HG02943 (cell line): ENCODE measurements at regions not wholly inside any gene's neighbourhood (a gene's known extent, or its start where the extent isn't known, plus 50 kb on each side); places are given as distances from the start of the nearest gene placed in this dataset.
"Not testable (repeated sequence)": the region's sequence is repeated elsewhere in the genome, so short reads cannot be mapped to it uniquely, and the experiment has no call there.

Experiments
- ATAC-seq: cut with Tn5 transposase; IDR thresholded peaks from one replicate; pipeline ENCODE4 v1.9.1; 2021; ENCODE audit warnings: mild to moderate bottlenecking, low read depth, moderate library complexity; ENCODE audit not compliant: unreplicated experiment

DNA sequence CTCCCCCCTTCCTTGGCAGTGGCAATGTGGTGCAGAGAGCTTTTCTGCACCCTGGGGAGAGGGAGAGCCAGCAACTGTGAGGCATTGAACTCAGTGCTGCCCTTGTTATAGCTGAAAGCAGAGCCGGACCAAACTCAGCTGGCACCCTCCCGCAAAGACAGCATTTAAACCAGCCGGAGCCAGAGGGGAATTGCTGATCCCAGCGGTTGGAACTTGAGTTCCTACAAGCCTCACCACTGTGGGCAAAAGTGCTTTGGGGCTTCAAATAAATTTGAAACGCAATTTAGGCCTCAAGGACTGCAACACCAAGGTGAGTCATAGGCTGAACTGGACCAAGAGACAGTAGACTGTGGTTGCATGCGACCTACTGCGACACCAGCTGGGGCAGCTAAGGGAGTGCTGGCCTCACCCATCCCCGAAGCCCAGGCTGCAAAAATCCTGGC lies 207.6 kb upstream of the CDKN2B start:
- ATAC-seq: no peak

DNA sequence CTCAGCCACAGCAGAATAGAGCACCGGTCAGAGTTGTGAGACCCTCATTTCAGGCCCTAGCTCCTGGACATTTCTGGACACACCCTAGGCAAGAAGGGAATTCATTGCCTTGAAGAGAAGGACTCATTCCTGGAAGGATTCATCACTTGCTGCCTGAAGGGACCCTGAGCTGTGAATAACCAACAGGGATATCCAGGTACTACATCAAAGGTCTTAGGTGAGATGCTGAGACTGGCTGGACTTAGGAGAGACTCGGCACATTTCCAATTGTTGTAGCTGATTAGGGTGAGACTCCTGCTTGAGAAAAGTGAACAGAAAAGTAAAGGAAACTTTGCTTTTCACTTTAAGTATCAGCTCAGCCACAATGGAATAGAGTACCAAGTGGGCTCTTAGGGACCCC lies 208.1 kb upstream of the CDKN2B start:
- no peak for ATAC-seq

DNA sequence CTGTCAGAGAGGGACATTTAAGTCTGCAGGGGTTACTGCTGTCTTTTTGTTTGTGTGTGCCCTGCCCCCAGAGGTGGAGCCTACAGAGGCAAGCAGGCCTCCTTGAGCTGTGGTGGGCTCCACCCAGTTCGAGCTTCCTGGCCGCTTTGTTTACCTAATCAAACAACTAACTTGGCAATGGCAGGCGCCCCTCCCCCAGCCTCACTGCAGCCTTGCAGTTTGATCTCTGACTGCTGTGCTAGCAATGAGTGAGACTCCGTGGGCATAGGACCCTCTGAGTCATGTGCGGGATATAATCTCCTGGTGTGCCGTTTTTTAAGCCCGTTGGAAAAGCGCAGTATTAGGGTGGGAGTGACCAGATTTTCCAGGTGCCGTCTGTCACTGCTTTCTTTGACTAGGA lies 216.8 kb upstream of the CDKN2B start:
- not testable (repeated sequence) for ATAC-seq

DNA sequence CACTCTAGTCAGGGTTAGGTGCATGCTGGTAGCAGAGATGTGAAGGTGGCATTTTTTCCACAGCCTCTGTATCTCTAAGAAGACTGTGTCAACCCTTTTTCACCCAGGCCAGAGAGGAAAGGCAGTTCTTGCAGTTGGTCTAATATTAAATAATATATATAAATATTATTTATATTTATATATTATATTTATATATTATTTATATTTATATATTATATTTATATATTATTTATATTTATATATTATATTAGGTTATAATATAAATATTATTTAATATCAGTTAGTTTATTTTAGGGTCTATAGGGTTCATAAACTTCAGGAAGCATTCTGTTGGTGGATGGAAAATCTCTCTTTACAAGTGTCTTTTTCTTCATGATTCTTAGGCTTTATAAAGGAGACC lies 218.6 kb upstream of the DMRTA1 start:
- no peak for ATAC-seq

DNA sequence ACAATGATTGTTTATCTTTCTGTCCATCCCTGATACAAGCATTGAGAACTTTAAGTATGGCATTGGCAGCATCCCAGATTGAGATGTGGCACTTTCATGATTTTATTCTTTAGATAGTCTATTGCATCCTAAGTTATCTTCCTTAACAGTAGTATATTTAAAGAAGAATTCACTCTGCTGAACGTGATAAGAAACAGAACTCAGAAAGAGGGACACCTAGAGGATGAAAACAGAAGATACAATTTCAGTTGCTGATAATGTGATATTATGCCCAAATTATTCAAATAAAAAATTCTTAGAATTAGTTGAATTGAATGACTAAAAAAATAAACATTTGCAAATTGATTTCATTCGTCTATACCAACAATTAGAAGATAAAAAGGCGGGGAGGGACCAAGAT lies 218.1 kb upstream of the DMRTA1 start:
- no peak for ATAC-seq

DNA sequence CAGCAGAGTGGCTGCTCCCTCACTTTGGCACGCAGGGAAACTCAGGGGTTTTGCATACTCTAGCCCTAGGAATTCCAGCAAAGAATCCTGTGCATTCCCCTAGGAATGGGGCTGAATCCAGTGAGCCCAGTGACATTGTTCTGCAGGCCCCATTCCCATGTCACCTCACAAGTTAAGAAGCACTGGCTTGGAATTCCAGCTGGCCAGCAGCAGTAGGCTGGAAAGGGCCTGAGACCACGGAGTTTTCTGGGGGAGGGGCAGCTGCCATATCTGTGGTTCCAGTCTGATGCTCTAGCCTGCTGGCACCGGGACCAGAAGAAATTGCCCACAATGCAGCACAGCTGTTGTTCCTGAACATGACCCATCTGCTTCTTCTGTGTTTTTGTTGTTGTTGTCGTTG lies 217.6 kb upstream of the DMRTA1 start:
- no peak for ATAC-seq

DNA sequence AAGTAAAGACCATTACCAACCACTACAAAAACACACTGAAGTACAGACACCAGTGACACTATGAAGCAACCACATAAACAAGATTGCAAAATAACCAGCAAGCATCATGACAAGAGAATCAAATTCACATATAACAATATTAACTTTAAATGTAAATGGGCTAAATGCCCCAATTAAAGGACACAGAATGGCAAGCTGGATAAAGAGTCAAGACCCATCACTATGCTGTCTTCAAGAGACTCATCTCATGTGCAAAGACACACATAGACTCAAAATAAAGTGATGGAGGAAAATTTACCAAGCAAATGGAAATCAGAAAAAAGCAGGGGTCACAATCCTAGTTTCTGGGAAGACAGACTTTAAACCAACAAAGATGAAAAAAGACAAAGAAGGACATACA lies 215.3 kb upstream of the DMRTA1 start:
- not testable (repeated sequence) for ATAC-seq

DNA sequence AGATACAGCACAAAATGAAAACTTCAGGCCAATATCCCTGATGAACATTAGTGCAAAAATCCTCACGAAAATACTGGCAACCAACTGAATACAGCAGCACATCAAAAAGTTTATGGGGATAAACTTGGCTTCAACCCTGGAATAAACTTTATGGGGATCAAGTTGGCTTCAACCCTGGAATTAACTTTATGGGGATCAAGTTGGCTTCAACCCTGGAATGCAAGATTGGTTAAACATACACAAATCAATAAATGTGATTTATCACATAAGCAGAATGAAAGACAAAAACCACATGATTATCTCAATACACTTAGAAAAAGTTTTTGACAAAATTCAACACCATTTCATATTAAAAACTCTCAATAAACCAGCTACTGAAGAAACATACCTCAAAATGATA lies 213.7 kb upstream of the DMRTA1 start:
- ATAC-seq: no peak

DNA sequence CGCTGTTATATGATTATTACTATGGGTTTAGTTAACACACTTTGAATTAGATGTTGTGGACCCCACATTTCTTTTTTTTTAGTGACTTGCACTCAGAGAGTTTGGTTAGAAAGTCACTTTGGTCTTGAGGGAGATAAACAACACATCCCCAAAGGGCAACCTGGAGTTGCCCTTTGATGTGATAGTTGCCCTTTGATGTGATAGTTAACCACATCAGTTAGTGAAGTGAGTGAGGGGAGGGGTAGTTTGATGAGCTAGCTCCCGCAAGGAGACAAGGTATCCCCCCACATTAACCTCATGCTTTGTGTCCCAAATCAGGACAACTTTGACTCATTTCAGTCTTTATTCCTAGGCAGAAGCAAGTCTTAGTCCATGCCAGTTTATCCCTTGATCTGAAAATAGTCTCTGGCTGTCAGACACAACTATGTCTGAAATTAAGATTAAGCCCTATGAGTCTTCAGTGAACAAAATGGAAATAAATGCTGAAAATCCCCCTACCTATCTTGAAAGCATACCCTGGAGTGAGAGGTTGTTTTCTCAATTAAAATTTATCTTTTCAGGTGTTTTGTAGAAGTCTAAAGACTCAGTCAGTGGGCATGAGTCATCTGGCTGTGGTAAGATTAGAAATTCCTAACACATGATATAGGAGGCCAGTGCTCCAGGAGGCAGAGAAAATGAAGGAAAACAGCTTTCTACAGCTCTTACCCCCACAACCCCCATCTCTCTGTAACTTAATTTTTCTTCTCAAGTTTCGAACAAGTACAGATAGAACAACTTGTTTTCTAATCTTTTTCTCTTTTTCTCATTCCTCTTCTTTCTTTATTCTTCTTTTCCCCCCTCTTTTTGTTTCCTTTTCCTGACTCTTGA lies 208.9 kb upstream of the DMRTA1 start:
- no peak for ATAC-seq

DNA sequence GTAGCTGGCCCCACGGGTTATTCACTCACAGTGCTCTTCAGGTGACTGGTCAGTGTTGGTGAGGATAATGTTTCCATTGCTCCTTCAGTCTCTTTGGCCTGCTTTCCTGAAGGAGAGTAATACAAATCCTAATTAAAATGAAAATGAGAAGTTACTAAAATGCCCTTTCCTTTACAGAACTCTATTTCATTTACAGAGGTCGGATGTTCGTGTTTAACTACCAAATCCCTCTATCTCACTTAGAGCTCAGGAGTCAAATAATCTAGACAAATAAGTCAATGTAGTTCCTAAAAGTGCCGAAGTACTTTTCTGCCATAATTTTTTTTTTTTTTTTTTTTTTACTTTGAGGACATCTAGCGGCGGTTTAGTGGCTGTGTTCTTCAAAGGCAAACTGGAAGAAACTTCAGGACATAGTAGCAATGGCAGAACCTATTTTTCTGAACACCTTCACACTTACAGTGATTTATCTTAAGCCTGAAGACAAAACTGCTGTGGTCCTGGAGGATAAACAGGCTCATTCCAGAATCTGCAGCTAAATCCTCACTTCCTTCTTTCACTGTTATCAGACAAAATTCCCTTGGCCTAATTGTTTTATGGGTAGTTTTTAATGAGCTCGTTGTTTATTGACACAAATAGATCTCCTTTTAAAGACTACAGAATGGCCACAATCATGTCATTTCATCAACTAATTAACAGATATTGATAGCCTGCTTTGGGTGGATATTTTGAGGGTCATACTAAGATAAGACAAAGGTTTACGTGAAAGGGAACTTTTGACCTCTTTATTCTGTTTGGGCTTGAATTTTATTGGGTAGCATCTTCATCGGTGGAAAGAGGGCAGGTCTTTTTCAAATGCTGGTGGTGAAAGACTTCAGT lies 207.6 kb upstream of the DMRTA1 start:
- ATAC-seq: no peak

DNA sequence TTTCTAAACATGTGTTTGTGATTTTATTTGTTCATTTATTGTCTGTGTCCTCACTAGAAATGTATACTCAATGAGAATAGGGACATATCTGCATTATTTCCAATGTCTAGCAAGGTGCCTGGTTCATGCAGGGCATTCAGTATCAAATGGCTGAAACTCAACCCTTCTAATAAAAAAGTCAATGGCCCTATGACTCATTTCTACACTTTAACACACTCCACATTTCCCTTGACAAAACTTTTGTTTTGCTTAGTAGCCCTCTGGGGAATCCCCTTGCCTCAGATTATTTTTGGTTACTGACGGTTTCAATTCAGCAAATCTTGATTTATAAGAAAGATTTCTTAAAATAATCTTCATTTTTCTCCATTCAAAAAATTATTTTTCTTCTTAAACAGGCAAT lies 206.0 kb upstream of the DMRTA1 start:
- peak; percentile 74 for ATAC-seq

DNA sequence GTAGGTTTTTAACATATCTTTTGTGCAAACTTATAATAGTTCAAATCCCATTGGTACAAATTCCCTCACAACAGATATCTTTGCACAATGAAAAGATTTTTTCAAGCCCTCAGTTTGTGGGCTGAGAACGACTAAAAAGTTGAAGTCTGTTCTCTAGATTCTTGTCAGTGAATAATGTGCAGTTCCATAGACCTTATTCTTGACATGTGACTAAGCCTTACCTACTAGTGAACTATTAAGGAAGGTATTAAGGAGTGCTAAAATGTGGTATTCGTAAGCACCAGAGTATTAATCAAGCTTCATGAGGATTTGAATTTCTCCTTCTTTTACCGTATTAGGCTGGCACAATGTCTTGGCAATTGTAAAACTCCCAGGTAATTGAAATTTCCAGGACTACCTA lies 205.6 kb upstream of the DMRTA1 start:
- no peak for ATAC-seq

DNA sequence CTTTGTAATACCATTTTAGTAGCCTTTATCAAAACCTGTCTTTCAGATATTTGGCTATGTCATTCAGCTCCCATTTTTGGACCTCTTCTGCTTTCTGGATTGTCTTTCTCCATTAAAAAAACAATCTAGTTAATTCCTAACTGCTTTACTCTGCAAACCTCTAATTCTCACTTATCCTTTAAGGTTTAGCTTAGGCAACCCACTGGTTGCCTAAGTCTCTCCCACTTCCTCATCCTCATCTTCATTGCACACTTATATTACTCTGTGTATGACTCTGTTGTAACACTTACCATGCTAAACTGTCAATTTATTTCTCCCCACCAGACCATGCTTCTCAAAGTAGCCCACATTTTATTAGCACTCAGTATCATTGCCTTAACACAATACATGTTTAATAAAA lies 205.0 kb upstream of the DMRTA1 start:
- ATAC-seq: no peak

DNA sequence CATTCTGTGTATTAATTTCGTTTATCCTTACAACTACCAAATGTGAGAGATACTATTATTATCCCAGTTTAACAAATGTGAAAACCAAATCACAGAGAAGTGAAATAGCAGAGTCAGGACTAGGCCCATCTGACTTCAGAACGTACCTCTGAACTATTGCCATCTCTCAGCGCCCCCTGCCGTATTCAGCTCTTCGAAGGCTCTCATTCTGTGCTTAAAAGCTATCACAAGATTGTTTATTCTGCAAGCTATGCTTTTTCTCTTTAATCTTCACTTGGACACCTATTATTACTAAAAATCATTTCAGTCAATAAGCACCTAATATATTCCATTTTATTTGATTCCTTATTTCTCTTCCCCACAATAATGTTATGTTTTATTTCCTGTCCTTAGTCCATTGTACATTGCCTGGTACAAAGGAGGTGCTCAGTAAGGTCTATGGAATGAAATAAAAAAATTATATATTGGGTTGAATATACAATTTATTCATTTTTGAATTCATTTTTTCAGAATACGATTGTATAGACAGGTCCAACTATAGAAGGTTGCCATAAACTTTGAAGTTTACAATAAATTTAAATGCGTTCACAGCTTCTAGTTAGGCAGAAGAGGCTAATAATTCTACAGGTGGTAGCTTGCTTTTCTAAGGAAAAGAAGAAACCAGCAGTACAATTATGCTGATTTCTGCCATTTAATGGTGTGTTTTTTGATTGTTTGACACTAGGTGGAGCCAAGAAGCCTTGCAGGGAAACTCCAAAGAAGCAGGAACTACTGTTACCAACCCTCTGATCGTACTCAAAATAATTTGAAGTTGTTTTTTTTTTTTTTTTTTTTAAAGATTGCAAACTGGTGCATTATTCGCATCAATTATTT lies 202.2 kb upstream of the DMRTA1 start:
- ATAC-seq: no peak

DNA sequence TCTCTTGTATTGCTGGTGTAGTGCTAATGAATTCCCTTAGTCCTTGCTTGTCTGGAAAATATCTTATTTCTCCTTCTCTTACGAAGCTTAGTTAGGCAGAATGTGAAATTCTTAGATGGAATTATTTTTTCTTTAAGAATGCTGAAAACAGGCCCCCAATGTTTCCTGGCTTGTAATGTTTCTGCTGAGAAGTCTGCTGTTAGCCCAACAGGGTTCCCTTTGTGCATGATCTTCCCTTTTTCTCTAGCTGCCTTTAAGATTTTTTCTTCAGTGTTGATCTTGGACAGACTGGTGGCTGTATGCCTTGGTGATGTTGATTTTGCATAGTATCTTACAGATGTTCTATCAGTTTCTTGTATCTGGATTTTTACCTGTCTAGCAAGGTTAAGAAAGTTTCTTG lies 191.3 kb upstream of the DMRTA1 start:
- ATAC-seq: no peak

DNA sequence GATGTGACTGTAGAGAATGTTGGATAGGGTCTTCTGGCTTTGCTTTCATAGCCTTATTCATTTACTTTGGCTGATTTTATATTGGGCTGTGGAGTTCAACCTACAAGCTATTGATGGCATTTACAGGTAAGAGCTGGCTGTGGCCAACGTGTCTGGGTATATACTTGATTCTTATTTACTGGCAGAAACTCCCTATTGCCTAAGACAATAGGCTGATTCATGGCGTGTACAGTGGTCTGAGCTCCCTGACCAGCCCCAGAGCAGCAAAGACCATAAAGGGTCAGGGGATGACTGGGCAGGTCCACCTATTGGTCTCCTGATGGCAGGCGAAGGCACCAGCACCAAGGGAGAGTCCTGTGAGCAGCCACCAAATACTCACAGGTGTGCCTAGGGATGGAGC lies 190.2 kb upstream of the DMRTA1 start:
- ATAC-seq: no peak

DNA sequence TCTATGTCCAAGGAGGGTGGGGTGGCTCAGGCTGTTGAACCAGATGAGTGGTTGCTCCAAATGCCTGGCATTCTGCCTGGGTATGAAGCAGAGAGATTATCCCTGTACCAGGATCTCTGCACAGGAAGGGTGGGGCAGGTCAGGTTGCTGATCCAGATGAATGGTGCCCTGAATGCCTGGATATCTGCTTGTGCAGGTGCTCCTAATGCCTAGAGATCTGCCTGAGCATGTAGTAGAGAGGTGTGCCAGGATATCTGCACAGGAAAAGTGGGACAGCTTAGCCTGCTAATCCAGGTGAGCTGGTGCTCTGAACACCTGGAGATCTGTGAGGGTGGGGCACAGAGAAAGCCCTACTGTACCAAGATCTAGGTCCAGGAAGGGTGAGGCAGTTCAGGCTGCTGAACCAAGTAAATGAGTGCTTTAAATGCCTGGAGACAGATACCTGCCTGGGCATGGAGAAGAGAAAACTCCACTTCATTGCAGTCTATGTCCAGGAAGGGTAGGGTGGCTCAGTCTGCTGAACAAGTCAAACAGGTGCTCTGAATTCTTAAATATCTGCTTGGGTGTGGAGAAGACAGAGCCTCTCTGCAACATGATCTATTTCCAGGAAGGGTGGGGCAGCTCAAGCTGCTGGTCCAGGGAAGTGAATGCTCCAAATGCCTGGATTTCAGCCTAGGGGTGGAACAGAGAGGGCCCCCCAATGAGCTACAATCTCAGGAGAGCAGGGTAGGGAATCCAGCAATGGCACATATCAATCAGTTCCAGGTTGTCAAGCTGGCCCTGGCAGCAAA lies 189.4 kb upstream of the DMRTA1 start:
- no peak for ATAC-seq

DNA sequence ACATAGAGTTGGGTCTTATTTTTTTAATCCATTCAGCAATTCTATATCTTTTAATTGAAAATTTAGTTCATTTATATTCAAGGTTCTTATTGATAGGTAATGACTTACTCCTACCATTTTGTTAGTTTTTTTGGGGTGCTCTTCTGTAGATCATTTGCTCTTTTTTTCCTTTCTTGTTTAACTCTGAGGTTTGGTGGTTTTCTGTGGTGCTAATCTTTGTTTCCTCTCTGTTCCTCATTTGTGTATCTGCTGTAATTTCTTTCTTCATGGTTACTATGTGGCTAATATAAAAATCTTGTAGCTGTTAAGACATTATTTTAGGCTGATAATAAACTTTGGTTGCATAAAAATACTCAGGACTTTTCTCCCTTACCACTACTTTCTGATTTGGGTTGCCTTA lies 181.6 kb upstream of the DMRTA1 start:
- ATAC-seq: no peak

DNA sequence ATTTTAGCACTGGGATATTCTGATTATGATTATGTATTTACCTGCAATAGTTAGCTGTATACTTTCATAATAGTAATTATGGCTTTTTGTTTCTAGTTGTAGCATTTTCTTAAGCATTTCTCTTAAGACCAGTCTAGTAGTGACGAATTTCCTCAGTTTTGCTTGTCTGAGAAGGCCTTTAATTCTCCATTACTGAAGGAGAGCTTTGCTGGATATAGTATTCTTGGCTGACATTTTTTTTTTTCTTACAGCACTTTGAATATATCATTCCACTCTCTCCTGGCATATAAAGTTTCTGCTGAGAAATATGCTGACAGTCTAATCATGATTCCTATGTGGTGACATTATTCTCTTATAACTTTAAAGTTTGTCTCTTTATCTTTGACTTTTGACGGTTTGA lies 181.1 kb upstream of the DMRTA1 start:
- ATAC-seq: no peak

DNA sequence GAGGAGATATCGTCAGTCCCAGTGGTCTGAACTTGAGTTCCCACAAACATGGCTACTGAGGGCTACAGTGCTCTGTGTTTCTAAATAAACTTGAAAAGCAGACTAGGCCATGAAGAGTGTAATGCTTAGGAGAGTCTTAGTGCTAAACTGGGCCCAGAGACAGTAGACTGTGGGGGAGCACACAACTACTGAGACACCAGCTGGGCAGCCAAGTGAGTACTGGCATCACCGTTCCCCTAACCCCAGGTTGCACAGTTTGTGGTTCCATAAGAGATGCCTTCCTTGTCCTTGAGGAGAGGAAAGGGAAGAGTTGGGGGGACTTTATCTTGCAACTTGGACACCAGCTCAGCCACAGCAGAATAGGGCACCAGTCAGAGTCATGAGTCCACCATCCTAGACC lies 172.1 kb upstream of the DMRTA1 start:
- ATAC-seq: no peak
